HepG2 (cell line): ENCODE measurements at regions not wholly inside any gene's neighbourhood (a gene's known extent, or its start where the extent isn't known, plus 50 kb on each side); places are given as distances from the start of the nearest gene placed in this dataset.

Experiments used
- ATAC-seq: fragments of 200-7000 bp; cut with Tn5 transposase; 3 replicates; pipeline ENCODE4 v1.9.1; 2020; ENCODE audit warnings: mild to moderate bottlenecking, moderate library complexity
- BruUV-seq: library from RNA; stranded (reverse); fragments of 400-500 nt; replicated peaks from 2 replicates; lab custom pipeline; 2021; lab: Mats Ljungman, UMichigan
- CTCF ChIA-PET: fragments of 300-600 bp; formaldehyde crosslinking; extraction: SDS; loops from one replicate; lab custom pipeline; 2021; ENCODE audit warnings: low total read pairs, inconsistent platforms, low intra/inter-chr PET ratio; lab: Yijun Ruan, JAX
- POLR2A ChIA-PET: fragments of 350-600 bp; sonication (Branson Sonifier 250); formaldehyde crosslinking; loops from one replicate; lab custom pipeline; 2020; ENCODE audit warnings: antibody characterized with exemption, inconsistent platforms; lab: Yijun Ruan, JAX
- DNase-seq: peaks from one replicate; pipeline ENCODE4 v3.0.0-alpha.2; 2015; ENCODE audit warnings: low spot score
- FAIRE-seq: peaks from 3 replicates; lab custom pipeline; 2011; peaks lifted over from hg19 to GRCh38; lab: Jason Lieb, UNC
- H2AFZ ChIP-seq: one replicate; pipeline ENCODE4 v1.6.1; 2011; ENCODE audit warnings: low read length, inconsistent platforms
- H3K27ac ChIP-seq: fragments of 300-600 bp; 3 replicates; pipeline ENCODE4 v1.8.0; 2011; ENCODE audit warnings: mixed run types, mild to moderate bottlenecking, mixed read lengths, low read length, inconsistent platforms; ENCODE audit not compliant: insufficient read depth; ENCODE audit errors: extremely low read length
- H3K27me3 ChIP-seq, 2 experiments: fragments of 200-600 bp in 1 of 2; 2 replicates in 1 of 2; 3 replicates in 1 of 2; pipeline versions ENCODE4 v1.6.0 to v1.8.0; 2011; ENCODE audit warnings: low read length in 2 of 2, mild to moderate bottlenecking in 2 of 2, moderate library complexity in 2 of 2, inconsistent platforms in 1 of 2; ENCODE audit not compliant: insufficient read depth in 2 of 2, control insufficient read depth in 1 of 2
- H3K36me3 ChIP-seq, 2 experiments: fragments of 200-600 bp in 1 of 2; replicated peaks in 1 of 2; 2 replicates in 1 of 2; 3 replicates in 1 of 2; pipeline versions ENCODE4 v1.5.1 to v1.8.0; 2011; ENCODE audit warnings: low read length in 2 of 2, inconsistent platforms in 1 of 2; ENCODE audit not compliant: insufficient read depth in 2 of 2, control insufficient read depth in 1 of 2
- H3K4me1 ChIP-seq: 2 replicates; pipeline ENCODE4 v1.5.1; 2012; ENCODE audit warnings: low read length, inconsistent platforms; ENCODE audit not compliant: insufficient read depth
- H3K4me2 ChIP-seq: 2 replicates; pipeline ENCODE4 v1.6.0; 2011; ENCODE audit warnings: low read depth, low read length, inconsistent platforms
- H3K4me3 ChIP-seq, 3 experiments: fragments of 200-600 bp in 1 of 3; sonication (generic), shearing (Covaris generic) in 1 of 3; replicated peaks in 1 of 3; 2 replicates each; pipeline ENCODE4 v1.5.1; 2011 to 2016; ENCODE audit warnings: low read length in 3 of 3, inconsistent platforms in 2 of 3, low read depth in 2 of 3, mild to moderate bottlenecking in 2 of 3, control low read depth in 1 of 3, mixed read lengths in 1 of 3; ENCODE audit not compliant: insufficient read depth in 1 of 3
- H3K79me2 ChIP-seq: one replicate; pipeline ENCODE4 v1.6.1; 2011; ENCODE audit warnings: low read length, inconsistent platforms; ENCODE audit not compliant: insufficient read depth
- H3K9ac ChIP-seq: 2 replicates; pipeline ENCODE4 v1.6.0; 2011; ENCODE audit warnings: mild to moderate bottlenecking, low read depth, low read length, inconsistent platforms; ENCODE audit not compliant: insufficient read depth
- H3K9me3 ChIP-seq: 2 replicates; pipeline ENCODE4 v1.5.1; 2012; ENCODE audit warnings: mild to moderate bottlenecking, low read length
- H4K20me1 ChIP-seq: 2 replicates; pipeline ENCODE4 v1.6.0; 2011; ENCODE audit warnings: inconsistent platforms, mild to moderate bottlenecking, low read length, moderate library complexity; ENCODE audit not compliant: insufficient read depth
- ATAD3A ChIP-seq: sonication (generic); formaldehyde crosslinking; IDR thresholded peaks from 2 replicates; pipeline ENCODE4 v1.4.0; 2020; ENCODE audit warnings: missing genetic modification reagents
- ATF1 ChIP-seq: IDR thresholded peaks from 2 replicates; pipeline ENCODE4 v1.6.1; 2016; ENCODE audit warnings: mild to moderate bottlenecking, control low read depth
- DPF2 ChIP-seq: sonication (generic); formaldehyde crosslinking; IDR thresholded peaks from 2 replicates; pipeline ENCODE4 v1.4.0; 2020; ENCODE audit warnings: mild to moderate bottlenecking, low read depth, missing genetic modification reagents, borderline replicate concordance
- HNRNPL ChIP-seq: fragments of 200-400 bp; formaldehyde crosslinking; IDR thresholded peaks from 2 replicates; pipeline ENCODE4 v1.6.1; 2017; ENCODE audit warnings: mild to moderate bottlenecking, low read depth, low read length
- KMT2A ChIP-seq: sonication (generic); formaldehyde crosslinking; IDR thresholded peaks from 2 replicates; pipeline ENCODE4 v1.4.0; 2020; ENCODE audit warnings: missing genetic modification reagents
- MEIS2 ChIP-seq: sonication (generic); formaldehyde crosslinking; IDR thresholded peaks from 2 replicates; pipeline ENCODE4 v1.9.0; 2021; ENCODE audit warnings: mild to moderate bottlenecking, missing genetic modification reagents
- MLXIP ChIP-seq: sonication (generic); formaldehyde crosslinking; IDR thresholded peaks from 2 replicates; pipeline ENCODE4 v1.9.0; 2021; ENCODE audit warnings: missing genetic modification reagents, borderline replicate concordance
- NCOA2 ChIP-seq: sonication (generic); formaldehyde crosslinking; IDR thresholded peaks from 2 replicates; pipeline ENCODE4 v1.8.0; 2022; ENCODE audit warnings: inconsistent platforms
- NFIC ChIP-seq: IDR thresholded peaks from 2 replicates; pipeline ENCODE4 v1.6.1; 2012; ENCODE audit warnings: mild to moderate bottlenecking, low read length, inconsistent platforms
- NR2F6 ChIP-seq, 2 experiments: IDR thresholded peaks; 2 replicates each; pipeline ENCODE4 v1.6.1; 2016; ENCODE audit warnings: antibody characterized with exemption in 1 of 2, mild to moderate bottlenecking in 1 of 2
- ONECUT2 ChIP-seq: sonication (generic); formaldehyde crosslinking; IDR thresholded peaks from 2 replicates; pipeline ENCODE4 v1.4.0; 2020; ENCODE audit warnings: missing genetic modification reagents
- PPARG ChIP-seq: conservative IDR thresholded peaks from 2 replicates; pipeline ENCODE4 v1.6.1; 2016; ENCODE audit warnings: missing biosample characterization, missing genetic modification reagents
- SNRNP70 ChIP-seq: fragments of 200-400 bp; formaldehyde crosslinking; IDR thresholded peaks from 2 replicates; pipeline ENCODE4 v1.6.1; 2017; ENCODE audit warnings: mild to moderate bottlenecking, low read depth, low read length, moderate library complexity
- TBX2 ChIP-seq: sonication (generic); formaldehyde crosslinking; IDR thresholded peaks from 2 replicates; pipeline ENCODE4 v1.5.0; 2020; ENCODE audit warnings: missing genetic modification reagents, mild to moderate bottlenecking, borderline replicate concordance
- ZBTB21 ChIP-seq: sonication (generic); formaldehyde crosslinking; IDR thresholded peaks from 2 replicates; pipeline ENCODE4 v1.4.0; 2020; ENCODE audit warnings: missing genetic modification reagents
- ZFP82 ChIP-seq: sonication (generic); formaldehyde crosslinking; IDR thresholded peaks from 2 replicates; pipeline ENCODE4 v1.5.1; 2020; ENCODE audit warnings: mild to moderate bottlenecking, missing genetic modification reagents, borderline replicate concordance
- ZKSCAN1 ChIP-seq: fragments of 150-350 bp; IDR thresholded peaks from 2 replicates; pipeline ENCODE4 v1.6.1; 2014; ENCODE audit warnings: low read length
- ZNF451 ChIP-seq: sonication (generic); formaldehyde crosslinking; IDR thresholded peaks from 2 replicates; pipeline ENCODE4 v1.5.0; 2020; ENCODE audit warnings: mild to moderate bottlenecking, missing genetic modification reagents
- ZNF788 ChIP-seq: sonication (generic); formaldehyde crosslinking; IDR thresholded peaks from 2 replicates; pipeline ENCODE4 v1.5.0; 2020; ENCODE audit warnings: mild to moderate bottlenecking, missing genetic modification reagents, borderline replicate concordance
- ZNF83 ChIP-seq: sonication (generic); formaldehyde crosslinking; IDR thresholded peaks from 2 replicates; pipeline ENCODE4 v1.4.0; 2020; ENCODE audit warnings: missing genetic modification reagents, mild to moderate bottlenecking, borderline replicate concordance
- ZNF883 ChIP-seq: sonication (generic); formaldehyde crosslinking; IDR thresholded peaks from 2 replicates; pipeline ENCODE4 v1.5.1; 2020; ENCODE audit warnings: mild to moderate bottlenecking, missing genetic modification reagents; ENCODE audit errors: not compliant biosample characterization
- WGBS: methylation state at CpG from one replicate; pipeline ENCODE4 v1.1.6; 2017; ENCODE audit warnings: low lambda C conversion rate; 5-methylcytosine and 5-hydroxymethylcytosine counted together
- in situ Hi-C: cut with HindIII; loops from 2 replicates; pipeline ENCODE4 v1.10.0; 2017; ENCODE audit warnings: low pct_unique_long_range_greater_than_20kb; ENCODE audit not compliant: extremely low pct_ligation_motif_present
- intact Hi-C: fragments of 100-400 bp; cut with micrococcal nuclease; formaldehyde crosslinking; loops from one replicate; pipeline ENCODE4 v1.10.0; 2022; ENCODE audit not compliant: unreplicated experiment

GRCh38 chr5:104845541-104845940, 1283.0 kb upstream of the NUDT12 start:
- ChIA-PET CTCF (no interaction called here), POLR2A (no interaction called here)
- H3K27me3 ChIP-seq: no peaks in the 10 kb centered on the region; a peak in 1 of 5 replicates
- no peak for ATAC-seq
- H3K79me2 ChIP-seq: no peaks in the 10 kb centered on the region
- no peaks in the 10 kb centered on the region for H3K4me1 ChIP-seq
- H2AFZ ChIP-seq: no peak overlapping the region
- WGBS: 4% methylated on average over 4 of the region's 4 CpGs
- no peak for FAIRE-seq
- no peak overlapping the region for H3K4me3 ChIP-seq
- no peaks in the 10 kb centered on the region for H3K9me3 ChIP-seq
- H3K4me2 ChIP-seq: no peak overlapping the region
- no TSS peak for BruUV-seq
- no peaks in the 10 kb centered on the region for H3K36me3 ChIP-seq
- no peak overlapping the region for H3K9ac ChIP-seq
- no peak for DNase-seq
- H4K20me1 ChIP-seq: no peaks in the 10 kb centered on the region
- no peak overlapping the region for H3K27ac ChIP-seq
- intact Hi-C loops (no loop called here), in situ Hi-C loops (no loop called here)
- TF ChIP-seq ATF1 (no peak), ZNF83 (no peak), ZNF788 (CRISPR knock-in tag) (no peak), HNRNPL (no peak), ZNF451 (CRISPR knock-in tag) (no peak), PPARG (CRISPR knock-in tag) (no peak), MEIS2 (no peak), ZBTB21 (CRISPR knock-in tag) (no peak), ONECUT2 (CRISPR knock-in tag) (no peak), ZFP82 (CRISPR knock-in tag) (no peak)

- DNase-seq: no peak
- CTCF ChIA-PET: no interaction called here
- intact Hi-C loops (no loop called here), in situ Hi-C loops (no loop called here)
- H3K36me3 ChIP-seq: no peaks in the 10 kb centered on the region
- H4K20me1 ChIP-seq: no peaks in the 10 kb centered on the region
- no peaks in the 10 kb centered on the region; a peak in 1 of 5 replicates for H3K27me3 ChIP-seq
- POLR2A ChIA-PET: no interaction called here
- no peak for FAIRE-seq
- WGBS: 12% methylated on average over 2 of the region's 2 CpGs
- no peak overlapping the region for H3K4me3 ChIP-seq
- no peak overlapping the region for H2AFZ ChIP-seq
- no peak overlapping the region for H3K27ac ChIP-seq
- no peak overlapping the region for H3K4me2 ChIP-seq
- H3K4me1 ChIP-seq: no peaks in the 10 kb centered on the region
- H3K79me2 ChIP-seq: no peaks in the 10 kb centered on the region
- H3K9ac ChIP-seq: no peak overlapping the region
- H3K9me3 ChIP-seq: no peaks in the 10 kb centered on the region
- ATAC-seq: no peak
- BruUV-seq: no TSS peak
- TF ChIP-seq NFIC (no peak), NCOA2 (CRISPR knock-in tag) (no peak), MLXIP (CRISPR knock-in tag) (no peak), TBX2 (no peak), ZKSCAN1 (no peak), KMT2A (no peak), SNRNP70 (no peak), ATAD3A (CRISPR knock-in tag) (no peak), NR2F6 (IDR thresholded peaks at IDR 0.05) (no peak), NR2F6 (CRISPR knock-in tag; IDR thresholded peaks at IDR 0.05) (no peak), DPF2 (no peak), ZNF883 (no peak)
These were observed 1281.2 kb upstream of the NUDT12 start for GRCh38 chr5:104843822-104844221.
